Activated CD4-positive, CD25-positive, alpha-beta regulatory T cell treated with anti-CD3 and anti-CD28 coated beads, Interleukin-2, amount 50 U/mL, for 24 hours (primary cell): ENCODE measurements at regions not wholly inside any gene's neighbourhood (a gene's known extent, or its start where the extent isn't known, plus 50 kb on each side); places are given as distances from the start of the nearest gene placed in this dataset.

Experiments
- ATAC-seq, 2 donors: fragments of 150-1000 bp; cut with Tn5 transposase; one replicate each; pipeline ENCODE4 v1.10.0; 2021; ENCODE audit warnings: mild to moderate bottlenecking in 1 of 2, moderate library complexity in 1 of 2

- ATAC-seq: no peak
Measured at GRCh38 chr10:89829262-89829886, 128.0 kb downstream of the KIF20B start.

- no peak for ATAC-seq
Measured at GRCh38 chr10:89829887-89830269, 128.5 kb downstream of the KIF20B start.

GRCh38 chr10:89830624-89831023, 129.2 kb downstream of the KIF20B start:
- no peak for ATAC-seq

GRCh38 chr10:89836840-89837164, 135.4 kb downstream of the KIF20B start:
- ATAC-seq: no peak

GRCh38 chr10:89837165-89838043, 136.0 kb downstream of the KIF20B start:
- peak; percentile 40 to 59 for ATAC-seq

- peak in 1 of 2 donors; percentile 12 for ATAC-seq
Measured at GRCh38 chr10:89838044-89838615, 136.7 kb downstream of the KIF20B start.

GRCh38 chr10:89845541-89846280, 144.3 kb downstream of the KIF20B start:
- no peak for ATAC-seq

- no peak for ATAC-seq
Measured at GRCh38 chr10:89846281-89846630, 144.9 kb downstream of the KIF20B start.

- no peak for ATAC-seq
Measured at GRCh38 chr10:89846786-89847185, 145.4 kb downstream of the KIF20B start.

GRCh38 chr10:89852872-89853271, 151.5 kb downstream of the KIF20B start:
- ATAC-seq: no peak

- no peak for ATAC-seq
Measured at GRCh38 chr10:89853781-89854191, 152.4 kb downstream of the KIF20B start.

- ATAC-seq: no peak
Measured at GRCh38 chr10:89857431-89858042, 156.1 kb downstream of the KIF20B start.

GRCh38 chr10:89861199-89861573, 159.8 kb downstream of the KIF20B start:
- no peak for ATAC-seq

GRCh38 chr10:89861584-89862301, 160.4 kb downstream of the KIF20B start:
- ATAC-seq: peak; percentile 98 to 99

GRCh38 chr10:89867964-89868363, 166.6 kb downstream of the KIF20B start:
- ATAC-seq: no peak

- no peak for ATAC-seq
Measured at GRCh38 chr10:89869180-89869579, 167.8 kb downstream of the KIF20B start.

- no peak for ATAC-seq
Measured at GRCh38 chr10:89869592-89870156, 168.3 kb downstream of the KIF20B start.

- ATAC-seq: no peak
Measured at GRCh38 chr10:89870936-89871335, 169.5 kb downstream of the KIF20B start.

- no peak for ATAC-seq
Measured at GRCh38 chr10:89873055-89873454, 171.7 kb downstream of the KIF20B start.

- no peak for ATAC-seq
Measured at GRCh38 chr10:89875557-89875956, 174.2 kb downstream of the KIF20B start.

- ATAC-seq: no peak
Measured at GRCh38 chr10:89879121-89879520, 177.7 kb downstream of the KIF20B start.

- ATAC-seq: no peak
Measured at GRCh38 chr10:89887406-89887805, 186.0 kb downstream of the KIF20B start.
